Sigmoid colon (tissue), 6 donors: ENCODE measurements at regions not wholly inside any gene's neighbourhood (a gene's known extent, or its start where the extent isn't known, plus 50 kb on each side); places are given as distances from the start of the nearest gene placed in this dataset.
"Not testable (repeated sequence)": the region's sequence is repeated elsewhere in the genome, so short reads cannot be mapped to it uniquely, and the experiment has no call there.

Source experiments
- DNase-seq: peaks from one replicate; pipeline ENCODE4 v3.0.0-alpha.2; 2019
- H3K27ac ChIP-seq, 4 donors: fragments of 200-600 bp; sonication (generic); one replicate each; pipeline ENCODE4 v1.5.1; 2016 to 2019; ENCODE audit warnings: mild to moderate bottlenecking in 1 of 4
- H3K27me3 ChIP-seq, 3 donors: fragments of 200-600 bp; sonication (generic); one replicate each; pipeline ENCODE4 v1.5.1; 2019; ENCODE audit warnings: mild to moderate bottlenecking in 1 of 3
- H3K36me3 ChIP-seq, 4 donors: fragments of 200-600 bp; sonication (generic); one replicate each; pipeline ENCODE4 v1.5.1; 2016 to 2019
- H3K4me1 ChIP-seq, 4 donors: fragments of 200-600 bp; sonication (generic); one replicate each; pipeline ENCODE4 v1.5.1; 2017 to 2019
- H3K4me3 ChIP-seq, 4 donors: fragments of 200-600 bp; sonication (generic); one replicate each; pipeline ENCODE4 v1.5.1; 2017 to 2019; ENCODE audit warnings: mild to moderate bottlenecking in 2 of 4, moderate library complexity in 1 of 4
- H3K9me3 ChIP-seq, 4 donors: fragments of 200-600 bp in 3 of 4; sonication (generic) in 3 of 4; one replicate each; pipeline versions ENCODE4 v1.5.1 to v1.6.1; 2013 to 2019
- EP300 ChIP-seq, 4 donors: sonication (generic); formaldehyde crosslinking; IDR thresholded peaks; one replicate each; pipeline ENCODE4 v1.6.1; 2017; ENCODE audit warnings: antibody characterized with exemption in 4 of 4
- POLR2A ChIP-seq, 2 donors: fragments of 450-650 bp; IDR thresholded peaks; one replicate each; pipeline ENCODE4 v1.6.1; 2016; ENCODE audit warnings: antibody characterized with exemption in 2 of 2, mild to moderate bottlenecking in 2 of 2, moderate library complexity in 2 of 2
- POLR2AphosphoS5 ChIP-seq, 4 donors: sonication (generic); formaldehyde crosslinking; IDR thresholded peaks; one replicate each; pipeline ENCODE4 v1.6.1; 2017; ENCODE audit warnings: antibody characterized with exemption in 4 of 4
- whole genome bisulfite sequencing, 2 donors: extraction: QIAGEN DNeasy Blood & Tissue Kit; methylation state at CpG; one replicate each; pipeline ENCODE4 v1.1.7; 2013; 5-methylcytosine and 5-hydroxymethylcytosine counted together
- intact Hi-C: fragments of 100-400 bp; cut with DNase I; formaldehyde crosslinking; loops from one replicate; pipeline ENCODE4 v1.15.1; 2023
- TF ChIP-seq, protein P1 (sequence below), 4 experiments: fragments of 450-650 bp in 3 of 4; fragments of 200-600 bp in 1 of 4; IDR thresholded peaks; one replicate each; pipeline ENCODE4 v1.5.1; 2016 to 2019; ENCODE audit warnings: antibody characterized with exemption in 4 of 4, mild to moderate bottlenecking in 3 of 4, moderate library complexity in 2 of 4
- donor health status: healthy with polysubstance abuse.
- donor health status: healthy.

DNA sequence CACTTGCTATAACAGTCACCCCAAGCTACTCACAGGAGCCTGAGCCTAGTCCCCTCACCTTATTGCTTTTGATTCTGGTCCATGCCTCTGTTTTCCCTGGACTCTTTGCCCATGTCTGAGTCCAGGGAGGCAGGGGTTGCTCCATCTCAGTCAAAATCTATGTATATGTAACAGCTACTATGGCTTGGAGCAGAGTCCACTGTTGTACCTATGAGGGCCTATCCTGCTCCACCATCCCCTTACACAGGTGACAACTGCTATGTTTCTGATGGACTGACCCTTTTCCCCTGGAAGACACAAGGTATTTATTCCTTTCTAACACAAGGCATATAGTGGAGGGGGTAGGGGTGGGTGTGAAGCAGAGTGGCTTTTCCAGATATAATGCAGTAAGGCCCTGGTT is 119.6 kb downstream of the VPREB1 start:
- no peaks in the 10 kb centered on the region for H3K9me3 ChIP-seq
- intact Hi-C loops: no loop called here
- no peaks in the 10 kb centered on the region for H3K27me3 ChIP-seq
- no peaks in the 10 kb centered on the region for H3K36me3 ChIP-seq
- H3K27ac ChIP-seq: no peak overlapping the region
- no peak for DNase-seq
- no peak overlapping the region for H3K4me3 ChIP-seq
- TF ChIP-seq EP300 (IDR thresholded peaks at IDR 0.05) (no peak), POLR2AphosphoS5 (IDR thresholded peaks at IDR 0.05) (no peak)
- TF ChIP-seq, protein P1, sequence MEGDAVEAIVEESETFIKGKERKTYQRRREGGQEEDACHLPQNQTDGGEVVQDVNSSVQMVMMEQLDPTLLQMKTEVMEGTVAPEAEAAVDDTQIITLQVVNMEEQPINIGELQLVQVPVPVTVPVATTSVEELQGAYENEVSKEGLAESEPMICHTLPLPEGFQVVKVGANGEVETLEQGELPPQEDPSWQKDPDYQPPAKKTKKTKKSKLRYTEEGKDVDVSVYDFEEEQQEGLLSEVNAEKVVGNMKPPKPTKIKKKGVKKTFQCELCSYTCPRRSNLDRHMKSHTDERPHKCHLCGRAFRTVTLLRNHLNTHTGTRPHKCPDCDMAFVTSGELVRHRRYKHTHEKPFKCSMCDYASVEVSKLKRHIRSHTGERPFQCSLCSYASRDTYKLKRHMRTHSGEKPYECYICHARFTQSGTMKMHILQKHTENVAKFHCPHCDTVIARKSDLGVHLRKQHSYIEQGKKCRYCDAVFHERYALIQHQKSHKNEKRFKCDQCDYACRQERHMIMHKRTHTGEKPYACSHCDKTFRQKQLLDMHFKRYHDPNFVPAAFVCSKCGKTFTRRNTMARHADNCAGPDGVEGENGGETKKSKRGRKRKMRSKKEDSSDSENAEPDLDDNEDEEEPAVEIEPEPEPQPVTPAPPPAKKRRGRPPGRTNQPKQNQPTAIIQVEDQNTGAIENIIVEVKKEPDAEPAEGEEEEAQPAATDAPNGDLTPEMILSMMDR (IDR thresholded peaks at IDR 0.05): no peak
- no peaks in the 10 kb centered on the region for H3K4me1 ChIP-seq

GRCh38 chr22:22366537-22366936 is 122.0 kb downstream of the VPREB1 start:
- no peak for DNase-seq
- H3K36me3 ChIP-seq: no peaks in the 10 kb centered on the region
- intact Hi-C loops: no loop called here
- H3K9me3 ChIP-seq: no peaks in the 10 kb centered on the region
- no peaks in the 10 kb centered on the region for H3K4me1 ChIP-seq
- H3K4me3 ChIP-seq: no peak overlapping the region
- no peaks in the 10 kb centered on the region for H3K27me3 ChIP-seq
- 27 to 39% methylated on average over 3 of the region's 3 CpGs for WGBS, 2 donors
- H3K27ac ChIP-seq: no peak overlapping the region
- TF ChIP-seq EP300 (IDR thresholded peaks at IDR 0.05): no peak
- no peak for TF ChIP-seq POLR2A (IDR thresholded peaks at IDR 0.05)
- no peak for TF ChIP-seq POLR2AphosphoS5 (IDR thresholded peaks at IDR 0.05)
- TF ChIP-seq, protein P1 (IDR thresholded peaks at IDR 0.05): no peak

DNA sequence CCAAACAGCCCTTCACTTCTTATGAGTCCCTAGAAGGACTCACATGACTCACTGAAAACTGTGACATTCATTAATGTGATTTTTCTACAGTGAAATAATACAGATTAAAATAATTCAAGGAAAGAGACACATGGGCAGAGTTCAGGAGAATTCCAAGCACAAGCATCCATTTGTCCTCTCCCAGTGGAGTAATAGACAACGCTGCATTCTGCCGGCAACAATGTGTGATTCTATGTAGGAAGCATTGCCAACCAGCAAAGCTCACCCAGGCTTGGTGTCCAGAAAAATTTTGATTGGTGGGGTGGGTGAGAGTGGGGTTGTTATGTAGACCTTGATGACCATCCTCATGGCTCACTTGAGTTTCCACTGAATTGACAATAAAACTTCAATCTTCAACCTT is 123.9 kb downstream of the VPREB1 start:
- Histone ChIP-seq H3K9me3 (no peaks in the 10 kb centered on the region), H3K27ac (no peak overlapping the region), H3K4me3 (no peak overlapping the region), H3K27me3 (no peaks in the 10 kb centered on the region), H3K4me1 (no peaks in the 10 kb centered on the region), H3K36me3 (no peaks in the 10 kb centered on the region)
- WGBS, 2 donors: 83 to 90% methylated on average over 2 of the region's 2 CpGs
- TF ChIP-seq POLR2A (IDR thresholded peaks at IDR 0.05) (no peak), EP300 (IDR thresholded peaks at IDR 0.05) (no peak), POLR2AphosphoS5 (IDR thresholded peaks at IDR 0.05) (no peak)
- TF ChIP-seq, protein P1 (IDR thresholded peaks at IDR 0.05): no peak
- no peak for DNase-seq
- intact Hi-C loops: no loop called here

DNA sequence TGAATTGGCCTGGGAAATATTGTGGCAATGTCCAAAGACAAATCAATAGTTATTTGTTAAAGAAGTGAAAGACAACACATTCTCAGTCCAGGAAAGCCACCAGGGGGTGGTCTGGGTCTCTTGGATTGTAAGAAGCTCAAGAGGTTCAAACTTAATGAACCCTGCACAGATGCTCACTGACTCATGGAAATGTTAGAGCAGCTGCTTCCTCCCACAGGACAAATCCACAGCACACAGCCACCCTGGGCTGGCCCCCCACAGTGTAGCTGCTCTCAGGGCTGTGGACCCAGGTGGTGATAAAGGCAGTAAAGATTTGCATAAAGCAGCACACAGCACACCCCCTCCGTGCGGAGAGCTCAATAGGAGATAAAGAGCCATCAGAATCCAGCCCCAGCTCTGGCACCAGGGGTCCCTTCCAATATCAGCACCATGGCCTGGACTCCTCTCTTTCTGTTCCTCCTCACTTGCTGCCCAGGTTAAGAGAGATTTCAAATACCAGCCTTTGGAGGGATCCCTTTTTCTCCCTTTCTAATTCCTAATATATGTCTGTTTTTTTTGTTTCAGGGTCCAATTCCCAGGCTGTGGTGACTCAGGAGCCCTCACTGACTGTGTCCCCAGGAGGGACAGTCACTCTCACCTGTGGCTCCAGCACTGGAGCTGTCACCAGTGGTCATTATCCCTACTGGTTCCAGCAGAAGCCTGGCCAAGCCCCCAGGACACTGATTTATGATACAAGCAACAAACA is 124.8 kb downstream of the VPREB1 start:
- WGBS, 2 donors: 13 to 31% methylated on average over 2 of the region's 2 CpGs
- H3K36me3 ChIP-seq, H3K27me3 ChIP-seq, H3K9me3 ChIP-seq, DNase-seq, H3K27ac ChIP-seq, H3K4me3 ChIP-seq, intact Hi-C loops, H3K4me1 ChIP-seq: not testable (repeated sequence)

GRCh38 chr22:22369964-22370270 is 125.3 kb downstream of the VPREB1 start:
- Histone ChIP-seq H3K9me3 (no peaks in the 10 kb centered on the region), H3K4me1 (no peaks in the 10 kb centered on the region), H3K4me3 (no peak overlapping the region), H3K27ac (no peak overlapping the region), H3K27me3 (no peaks in the 10 kb centered on the region), H3K36me3 (no peaks in the 10 kb centered on the region)
- DNase-seq: no peak
- intact Hi-C loops: no loop called here
- 45 to 56% methylated on average over 4 of the region's 4 CpGs for WGBS, 2 donors
- TF ChIP-seq, protein P1 (IDR thresholded peaks at IDR 0.05): no peak
- no peak for TF ChIP-seq POLR2AphosphoS5 (IDR thresholded peaks at IDR 0.05)
- no peak for TF ChIP-seq EP300 (IDR thresholded peaks at IDR 0.05)
- TF ChIP-seq POLR2A (IDR thresholded peaks at IDR 0.05): no peak
